ENCODE measurements at regions not wholly inside any gene's neighbourhood (a gene's known extent, or its start where the extent isn't known, plus 50 kb on each side); places are given as distances from the start of the nearest gene placed in this dataset.

DNA sequence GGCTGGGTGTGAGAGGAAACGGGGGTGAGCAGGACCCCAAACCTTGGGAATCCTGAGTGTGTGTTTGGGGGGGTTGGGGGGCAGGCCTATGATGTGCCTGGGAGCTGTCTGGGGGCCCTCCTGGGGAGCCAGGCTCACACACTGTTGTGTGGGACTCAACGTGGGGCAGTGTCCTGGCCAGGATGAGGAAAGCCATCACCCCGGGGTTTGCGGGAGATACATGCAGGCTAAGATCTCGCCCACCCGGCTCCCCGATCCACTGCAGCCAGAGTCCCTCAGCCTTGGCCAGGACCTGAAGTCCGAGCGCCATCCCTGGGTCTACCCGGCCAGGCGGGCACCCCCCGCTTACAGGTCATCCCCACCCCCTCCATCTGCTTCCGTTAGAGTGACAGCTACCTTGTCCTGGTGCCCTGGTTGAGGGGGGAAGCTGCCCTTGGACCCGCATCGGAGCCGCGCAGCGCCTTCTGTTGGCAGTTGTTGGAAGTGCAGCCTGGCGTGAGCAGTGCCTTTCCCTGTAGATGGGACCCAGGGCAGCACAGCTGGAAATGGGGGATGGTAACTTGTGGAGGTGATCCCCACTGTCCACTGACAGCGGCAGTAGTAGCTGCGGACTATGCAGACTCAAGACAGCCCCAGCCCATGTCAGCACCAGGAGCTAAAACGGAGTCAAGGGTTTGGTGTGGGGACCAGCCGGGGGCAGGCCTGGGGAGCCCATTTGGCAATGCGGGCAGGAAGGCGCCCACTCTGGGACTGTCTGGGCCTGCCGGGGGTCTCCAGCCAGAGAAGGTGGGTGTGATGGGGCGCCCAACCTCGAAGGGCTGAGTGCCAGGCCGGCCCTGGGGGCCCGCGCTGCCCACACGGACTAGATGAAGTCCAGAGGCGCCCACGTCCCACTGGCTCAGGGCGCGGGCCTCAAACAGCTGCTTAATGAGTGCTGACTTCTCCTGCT, 885.6 kb upstream of the ZNF722 start:
- TF ChIP-seq, protein P1, sequence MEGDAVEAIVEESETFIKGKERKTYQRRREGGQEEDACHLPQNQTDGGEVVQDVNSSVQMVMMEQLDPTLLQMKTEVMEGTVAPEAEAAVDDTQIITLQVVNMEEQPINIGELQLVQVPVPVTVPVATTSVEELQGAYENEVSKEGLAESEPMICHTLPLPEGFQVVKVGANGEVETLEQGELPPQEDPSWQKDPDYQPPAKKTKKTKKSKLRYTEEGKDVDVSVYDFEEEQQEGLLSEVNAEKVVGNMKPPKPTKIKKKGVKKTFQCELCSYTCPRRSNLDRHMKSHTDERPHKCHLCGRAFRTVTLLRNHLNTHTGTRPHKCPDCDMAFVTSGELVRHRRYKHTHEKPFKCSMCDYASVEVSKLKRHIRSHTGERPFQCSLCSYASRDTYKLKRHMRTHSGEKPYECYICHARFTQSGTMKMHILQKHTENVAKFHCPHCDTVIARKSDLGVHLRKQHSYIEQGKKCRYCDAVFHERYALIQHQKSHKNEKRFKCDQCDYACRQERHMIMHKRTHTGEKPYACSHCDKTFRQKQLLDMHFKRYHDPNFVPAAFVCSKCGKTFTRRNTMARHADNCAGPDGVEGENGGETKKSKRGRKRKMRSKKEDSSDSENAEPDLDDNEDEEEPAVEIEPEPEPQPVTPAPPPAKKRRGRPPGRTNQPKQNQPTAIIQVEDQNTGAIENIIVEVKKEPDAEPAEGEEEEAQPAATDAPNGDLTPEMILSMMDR (IDR thresholded peaks at IDR 0.05) = no peak
- TF ChIP-seq POLR2A (IDR thresholded peaks at IDR 0.05) = no peak

Measured in esophagus squamous epithelium (tissue), 4 donors.